DOHH2 (cell line): ENCODE measurements at regions not wholly inside any gene's neighbourhood (a gene's known extent, or its start where the extent isn't known, plus 50 kb on each side); places are given as distances from the start of the nearest gene placed in this dataset.

Experiments used
- H3F3A ChIP-seq: fragments of 200-600 bp; sonication (generic), shearing (Covaris generic); 2 replicates; pipeline ENCODE4 v1.6.0; 2016; ENCODE audit warnings: antibody characterized with exemption, mild to moderate bottlenecking; ENCODE audit not compliant: control insufficient read depth, insufficient read depth
- H3K27ac ChIP-seq: fragments of 200-600 bp; sonication (generic); 2 replicates; pipeline ENCODE4 v1.5.1; 2014; ENCODE audit warnings: low read depth, mild to moderate bottlenecking, low read length, moderate library complexity
- H3K27me3 ChIP-seq: fragments of 200-600 bp; sonication (generic); 2 replicates; pipeline ENCODE4 v1.6.1; 2014; ENCODE audit warnings: mild to moderate bottlenecking, low read length, mixed read lengths; ENCODE audit not compliant: control insufficient read depth
- H3K36me3 ChIP-seq: fragments of 200-600 bp; sonication (generic); 2 replicates; pipeline ENCODE4 v1.6.1; 2014; ENCODE audit warnings: mild to moderate bottlenecking, low read length, moderate library complexity, mixed read lengths; ENCODE audit not compliant: control insufficient read depth
- H3K4me1 ChIP-seq: fragments of 200-600 bp; sonication (generic); 2 replicates; pipeline ENCODE4 v1.6.1; 2014; ENCODE audit warnings: mild to moderate bottlenecking, low read length, mixed read lengths; ENCODE audit not compliant: control insufficient read depth
- H3K4me2 ChIP-seq: fragments of 200-600 bp; sonication (generic); 2 replicates; pipeline ENCODE4 v1.6.0; 2014; ENCODE audit warnings: mild to moderate bottlenecking, low read length, moderate library complexity
- H3K4me3 ChIP-seq: fragments of 200-600 bp; sonication (generic); 2 replicates; pipeline ENCODE4 v1.5.1; 2014; ENCODE audit warnings: mild to moderate bottlenecking, low read length, mixed read lengths
- H3K79me2 ChIP-seq: fragments of 200-600 bp; sonication (generic); 2 replicates; pipeline ENCODE4 v1.6.1; 2014; ENCODE audit warnings: mild to moderate bottlenecking, low read length, mixed read lengths; ENCODE audit not compliant: control insufficient read depth
- H3K9me2 ChIP-seq: fragments of 200-600 bp; sonication (generic); replicated peaks from 2 replicates; pipeline ENCODE4 v1.6.1; 2014; ENCODE audit warnings: mild to moderate bottlenecking, low read length, mixed read lengths; ENCODE audit not compliant: control insufficient read depth
- H3K9me3 ChIP-seq: fragments of 200-600 bp; sonication (generic); 2 replicates; pipeline ENCODE4 v1.6.1; 2014; ENCODE audit warnings: antibody characterized with exemption, low read length, mixed read lengths; ENCODE audit not compliant: control insufficient read depth, insufficient read depth
- H4K20me1 ChIP-seq: fragments of 200-600 bp; sonication (generic); 2 replicates; pipeline ENCODE4 v1.6.0; 2014; ENCODE audit warnings: low read depth, mild to moderate bottlenecking, antibody characterized with exemption, low read length, moderate library complexity; ENCODE audit not compliant: control insufficient read depth, insufficient read depth
- CTCF ChIP-seq: fragments of 200-600 bp; sonication (generic); IDR thresholded peaks from one replicate; pipeline ENCODE4 v1.5.1; 2014; ENCODE audit warnings: antibody characterized with exemption, mild to moderate bottlenecking, low read depth, low read length; ENCODE audit not compliant: poor library complexity, severe bottlenecking
- EZH2phosphoT487 ChIP-seq: fragments of 200-600 bp; sonication (generic); IDR thresholded peaks from 2 replicates; pipeline ENCODE4 v1.6.1; 2017; ENCODE audit warnings: borderline replicate concordance, mild to moderate bottlenecking, antibody characterized with exemption, low read length, moderate library complexity, mixed read lengths

GRCh38 chr2:64767670-64768468, 114.2 kb upstream of the SERTAD2 start:
- no peaks in the 10 kb centered on the region for H3K36me3 ChIP-seq
- H3F3A ChIP-seq: peaks cover 16% of the 10 kb centered on the region; the same call in 1 of the 2 replicates
- peaks cover 30% of the 10 kb centered on the region for H3K4me1 ChIP-seq
- H3K4me2 ChIP-seq: peak overlapping the region; percentile 88
- H3K79me2 ChIP-seq: no peaks in the 10 kb centered on the region
- TF ChIP-seq EZH2phosphoT487: no peak
- peak; percentile 20 for TF ChIP-seq CTCF
- peak overlapping the region; percentile 18 for H3K27ac ChIP-seq
- no peaks in the 10 kb centered on the region for H4K20me1 ChIP-seq
- H3K9me3 ChIP-seq: no peaks in the 10 kb centered on the region
- no peaks in the 10 kb centered on the region for H3K9me2 ChIP-seq
- H3K4me3 ChIP-seq: peak overlapping the region; percentile 76
- no peaks in the 10 kb centered on the region for H3K27me3 ChIP-seq

GRCh38 chr2:64768491-64769005, 114.8 kb upstream of the SERTAD2 start:
- Histone ChIP-seq H3K79me2 (no peaks in the 10 kb centered on the region), H3K9me2 (no peaks in the 10 kb centered on the region), H3K27ac (peak overlapping the region; percentile 18), H3K4me1 (peaks cover 30% of the 10 kb centered on the region), H3K36me3 (no peaks in the 10 kb centered on the region), H3K4me2 (peak overlapping the region; percentile 88), H3K9me3 (no peaks in the 10 kb centered on the region), H3F3A (peaks cover 16% of the 10 kb centered on the region; the same call in 1 of the 2 replicates), H4K20me1 (no peaks in the 10 kb centered on the region), H3K27me3 (no peaks in the 10 kb centered on the region), H3K4me3 (peak overlapping the region; percentile 76)
- TF ChIP-seq EZH2phosphoT487: no peak
- TF ChIP-seq CTCF: no peak

GRCh38 chr2:64769392-64770044, 115.8 kb upstream of the SERTAD2 start:
- no peaks in the 10 kb centered on the region for H3K27me3 ChIP-seq
- H3K27ac ChIP-seq: no peak overlapping the region
- no peaks in the 10 kb centered on the region for H3K79me2 ChIP-seq
- H3K4me1 ChIP-seq: peaks cover 27% of the 10 kb centered on the region
- no peak for TF ChIP-seq CTCF
- no peak for TF ChIP-seq EZH2phosphoT487
- H4K20me1 ChIP-seq: no peaks in the 10 kb centered on the region
- peaks cover 16% of the 10 kb centered on the region; the same call in 1 of the 2 replicates for H3F3A ChIP-seq
- no peaks in the 10 kb centered on the region for H3K9me2 ChIP-seq
- no peaks in the 10 kb centered on the region for H3K9me3 ChIP-seq
- no peak overlapping the region for H3K4me3 ChIP-seq
- no peaks in the 10 kb centered on the region for H3K36me3 ChIP-seq
- H3K4me2 ChIP-seq: no peak overlapping the region
